Neuronal stem cell (in vitro differentiated cells): ENCODE measurements at regions not wholly inside any gene's neighbourhood (a gene's known extent, or its start where the extent isn't known, plus 50 kb on each side); places are given as distances from the start of the nearest gene placed in this dataset.

Source experiments
- DNase-seq: peaks from one replicate; pipeline ENCODE4 v3.0.0-alpha.2; 2013; ENCODE audit warnings: low spot score
- H2AFZ ChIP-seq: one replicate; pipeline ENCODE4 v1.6.1; 2013; ENCODE audit warnings: mild to moderate bottlenecking, low read length, inconsistent platforms
- H2AK5ac ChIP-seq: 2 replicates; pipeline ENCODE4 v1.6.1; 2013; ENCODE audit warnings: low read depth, mild to moderate bottlenecking, inconsistent platforms, low read length, moderate library complexity, mixed read lengths
- H2BK120ac ChIP-seq: 2 replicates; pipeline ENCODE4 v1.6.1; 2013; ENCODE audit warnings: low read depth, mild to moderate bottlenecking, inconsistent platforms, low read length, moderate library complexity, mixed read lengths
- H2BK12ac ChIP-seq: one replicate; pipeline ENCODE4 v1.6.1; 2013; ENCODE audit warnings: low read length, inconsistent platforms
- H2BK15ac ChIP-seq: 2 replicates; pipeline ENCODE4 v1.6.1; 2013; ENCODE audit warnings: mild to moderate bottlenecking, low read length, inconsistent platforms, mixed read lengths
- H2BK5ac ChIP-seq: one replicate; pipeline ENCODE4 v1.6.1; 2013; ENCODE audit warnings: inconsistent platforms, mild to moderate bottlenecking, low read length, moderate library complexity
- H3K14ac ChIP-seq: one replicate; pipeline ENCODE4 v1.6.1; 2013; ENCODE audit warnings: low read length, inconsistent platforms
- H3K18ac ChIP-seq: 2 replicates; pipeline ENCODE4 v1.6.1; 2013; ENCODE audit warnings: low read length, inconsistent platforms
- H3K23ac ChIP-seq: 2 replicates; pipeline ENCODE4 v1.6.1; 2013; ENCODE audit warnings: low read depth, mild to moderate bottlenecking, mixed read lengths, low read length, inconsistent platforms; ENCODE audit not compliant: poor library complexity
- H3K27ac ChIP-seq: replicated peaks from 3 replicates; pipeline ENCODE4 v1.5.1; 2013; ENCODE audit warnings: low read length, inconsistent platforms
- H3K27me3 ChIP-seq, 3 experiments: 2 replicates each; pipeline ENCODE4 v1.6.1; 2013; ENCODE audit warnings: low read length in 3 of 3, mild to moderate bottlenecking in 2 of 3, inconsistent platforms in 1 of 3, low read depth in 1 of 3, mixed read lengths in 1 of 3, moderate library complexity in 1 of 3; ENCODE audit not compliant: control insufficient read depth in 3 of 3, insufficient read depth in 3 of 3
- H3K36me3 ChIP-seq, 2 donors: replicated peaks in 1 of 2; 2 replicates each; pipeline ENCODE4 v1.6.1; 2013; ENCODE audit warnings: low read length in 2 of 2; ENCODE audit not compliant: control insufficient read depth in 2 of 2, insufficient read depth in 2 of 2
- H3K4ac ChIP-seq: 2 replicates; pipeline ENCODE4 v1.6.1; 2013; ENCODE audit warnings: inconsistent platforms, mild to moderate bottlenecking, low read length, moderate library complexity
- H3K4me1 ChIP-seq, 2 donors: 1 replicate in 1 of 2; 2 replicates in 1 of 2; pipeline ENCODE4 v1.6.1; 2013; ENCODE audit warnings: low read length in 2 of 2, low read depth in 1 of 2; ENCODE audit not compliant: control insufficient read depth in 2 of 2, insufficient read depth in 1 of 2
- H3K4me2 ChIP-seq: one replicate; pipeline ENCODE4 v1.6.1; 2013; ENCODE audit warnings: mild to moderate bottlenecking, low read length, inconsistent platforms; ENCODE audit not compliant: insufficient read depth, poor library complexity, severe bottlenecking
- H3K4me3 ChIP-seq, 2 donors: 2 replicates each; pipeline ENCODE4 v1.5.1; 2013; ENCODE audit warnings: low read length in 2 of 2, mild to moderate bottlenecking in 2 of 2, inconsistent platforms in 1 of 2, moderate library complexity in 1 of 2
- H3K79me1 ChIP-seq: one replicate; pipeline ENCODE4 v1.6.1; 2013; ENCODE audit warnings: low read depth, mild to moderate bottlenecking, inconsistent platforms, low read length, moderate library complexity
- H3K9ac ChIP-seq: one replicate; pipeline ENCODE4 v1.6.1; 2013; ENCODE audit warnings: mild to moderate bottlenecking, low read depth, low read length, inconsistent platforms; ENCODE audit not compliant: poor library complexity
- H3K9me3 ChIP-seq, 2 donors: replicated peaks in 1 of 2; 2 replicates each; pipeline versions ENCODE3 to v1.6.1; 2013; ENCODE audit warnings: low read length in 2 of 2, mild to moderate bottlenecking in 2 of 2, inconsistent platforms in 1 of 2, low read depth in 1 of 2, mixed read lengths in 1 of 2, moderate library complexity in 1 of 2; ENCODE audit not compliant: control insufficient read depth in 2 of 2, insufficient read depth in 1 of 2
- H4K8ac ChIP-seq: one replicate; pipeline ENCODE4 v1.6.1; 2013; ENCODE audit warnings: low read depth, mild to moderate bottlenecking, inconsistent platforms, low read length, moderate library complexity
- H4K91ac ChIP-seq: one replicate; pipeline ENCODE4 v1.6.1; 2013; ENCODE audit warnings: low read length, low read depth, mild to moderate bottlenecking, inconsistent platforms; ENCODE audit not compliant: poor library complexity
- WGBS, 2 donors: extraction: QIAGEN DNeasy Blood & Tissue Kit; methylation state at CpG; one replicate each; pipeline ENCODE4 v1.1.7; 2013; ENCODE audit warnings: missing lambda C conversion rate in 2 of 2, mixed read lengths in 1 of 2; ENCODE audit not compliant: insufficient read length in 2 of 2, insufficient replicate concordance in 1 of 2; ENCODE audit errors: extremely low coverage in 2 of 2; 5-methylcytosine and 5-hydroxymethylcytosine counted together

GRCh38 chr2:224127871-224128501 lies 88.9 kb upstream of the SERPINE2 start:
- no peak overlapping the region for H2BK15ac ChIP-seq
- no peak overlapping the region for H3K18ac ChIP-seq
- no CpG with 5 or more reads among the region's 5 CpGs for WGBS, 2 donors
- H3K23ac ChIP-seq, result no peak overlapping the region
- H2BK5ac ChIP-seq, result no peak overlapping the region
- no peak overlapping the region for H3K4me2 ChIP-seq
- no peaks in the 10 kb centered on the region for H3K4me1 ChIP-seq
- no peak overlapping the region for H2BK12ac ChIP-seq
- H3K27me3 ChIP-seq, result no peaks in the 10 kb centered on the region
- H4K8ac ChIP-seq, result no peak overlapping the region
- H3K9ac ChIP-seq, result no peak overlapping the region
- no peaks in the 10 kb centered on the region for H3K9me3 ChIP-seq
- no peak overlapping the region for H3K4ac ChIP-seq
- no peak overlapping the region for H3K14ac ChIP-seq
- H2BK120ac ChIP-seq, result no peak overlapping the region
- H3K4me3 ChIP-seq, result no peak overlapping the region
- no peaks in the 10 kb centered on the region for H3K79me1 ChIP-seq
- H2AFZ ChIP-seq, result no peak overlapping the region
- no peaks in the 10 kb centered on the region for H3K36me3 ChIP-seq
- DNase-seq, result no peak
- H2AK5ac ChIP-seq, result no peak overlapping the region
- no peak overlapping the region for H4K91ac ChIP-seq
- no peak overlapping the region for H3K27ac ChIP-seq

GRCh38 chr2:224126440-224126839 lies 87.4 kb upstream of the SERPINE2 start:
- H2BK15ac ChIP-seq, result no peak overlapping the region
- no peak overlapping the region for H3K18ac ChIP-seq
- no peak overlapping the region for H2AFZ ChIP-seq
- no peak overlapping the region for H3K14ac ChIP-seq
- H4K8ac ChIP-seq, result no peak overlapping the region
- no peak overlapping the region for H4K91ac ChIP-seq
- no peak overlapping the region for H3K4ac ChIP-seq
- H3K9me3 ChIP-seq, result no peaks in the 10 kb centered on the region
- no peaks in the 10 kb centered on the region for H3K36me3 ChIP-seq
- no peak overlapping the region for H2BK12ac ChIP-seq
- DNase-seq, result no peak
- H2BK120ac ChIP-seq, result no peak overlapping the region
- no peaks in the 10 kb centered on the region for H3K27me3 ChIP-seq
- no peak overlapping the region for H2AK5ac ChIP-seq
- no peak overlapping the region for H2BK5ac ChIP-seq
- H3K23ac ChIP-seq, result no peak overlapping the region
- WGBS, 2 donors, result no CpG with 5 or more reads among the region's 6 CpGs
- H3K79me1 ChIP-seq, result no peaks in the 10 kb centered on the region
- H3K27ac ChIP-seq, result no peak overlapping the region
- no peak overlapping the region for H3K9ac ChIP-seq
- H3K4me3 ChIP-seq, result no peak overlapping the region
- H3K4me1 ChIP-seq, result no peaks in the 10 kb centered on the region
- H3K4me2 ChIP-seq, result no peak overlapping the region

- WGBS, 2 donors, result no CpG with 5 or more reads among the region's 5 CpGs
These were observed 86.9 kb upstream of the SERPINE2 start for GRCh38 chr2:224126003-224126402.

GRCh38 chr2:224122542-224122941 lies 83.5 kb upstream of the SERPINE2 start:
- no peaks in the 10 kb centered on the region for H3K9me3 ChIP-seq
- no peak overlapping the region for H3K9ac ChIP-seq
- no peak overlapping the region for H3K18ac ChIP-seq
- H3K4me2 ChIP-seq, result no peak overlapping the region
- no peak overlapping the region for H4K91ac ChIP-seq
- H3K4ac ChIP-seq, result no peak overlapping the region
- no peak overlapping the region for H3K23ac ChIP-seq
- no peaks in the 10 kb centered on the region for H3K36me3 ChIP-seq
- no peak overlapping the region for H2BK5ac ChIP-seq
- no peak overlapping the region for H4K8ac ChIP-seq
- no peaks in the 10 kb centered on the region for H3K4me1 ChIP-seq
- H3K27ac ChIP-seq, result no peak overlapping the region
- H3K79me1 ChIP-seq, result no peaks in the 10 kb centered on the region
- DNase-seq, result no peak
- no peak overlapping the region for H3K4me3 ChIP-seq
- no peak overlapping the region for H2BK12ac ChIP-seq
- no peak overlapping the region for H3K14ac ChIP-seq
- H2AK5ac ChIP-seq, result no peak overlapping the region
- no peak overlapping the region for H2AFZ ChIP-seq
- H2BK15ac ChIP-seq, result no peak overlapping the region
- no peak overlapping the region for H2BK120ac ChIP-seq
- no peaks in the 10 kb centered on the region for H3K27me3 ChIP-seq

More at GRCh38 chr2:224126003-224126402, 86.9 kb upstream of the SERPINE2 start:
- H3K27me3 ChIP-seq, result no peaks in the 10 kb centered on the region
- no peak overlapping the region for H4K91ac ChIP-seq
- no peaks in the 10 kb centered on the region for H3K79me1 ChIP-seq
- H2AK5ac ChIP-seq, result no peak overlapping the region
- H3K4me1 ChIP-seq, result no peaks in the 10 kb centered on the region
- DNase-seq, result no peak
- H2BK120ac ChIP-seq, result no peak overlapping the region
- H2BK5ac ChIP-seq, result no peak overlapping the region
- no peak overlapping the region for H3K4ac ChIP-seq
- no peak overlapping the region for H3K14ac ChIP-seq
- H3K9me3 ChIP-seq, result no peaks in the 10 kb centered on the region
- no peak overlapping the region for H4K8ac ChIP-seq
- no peak overlapping the region for H3K27ac ChIP-seq
- no peak overlapping the region for H2AFZ ChIP-seq
- no peak overlapping the region for H3K4me3 ChIP-seq
- H2BK15ac ChIP-seq, result no peak overlapping the region
- no peak overlapping the region for H3K4me2 ChIP-seq
- no peak overlapping the region for H3K9ac ChIP-seq
- H3K23ac ChIP-seq, result no peak overlapping the region
- no peak overlapping the region for H3K18ac ChIP-seq
- H2BK12ac ChIP-seq, result no peak overlapping the region
- H3K36me3 ChIP-seq, result no peaks in the 10 kb centered on the region
